ENCODE measurements at regions not wholly inside any gene's neighbourhood (a gene's known extent, or its start where the extent isn't known, plus 50 kb on each side); places are given as distances from the start of the nearest gene placed in this dataset.

- Histone ChIP-seq H3K27me3 (ENCODE audit: control insufficient read depth, insufficient read depth, low read length) (no peaks in the 10 kb centered on the region), H3K4me1 (ENCODE audit: control insufficient read depth, insufficient read depth, low read length) (no peaks in the 10 kb centered on the region), H3K4me3 (ENCODE audit: low read depth, low read length) (no peak overlapping the region)
Observed at GRCh38 chr9:20291201-20291600, 331.1 kb downstream of the MLLT3 start.

GRCh38 chr9:20290257-20290656 is 332.0 kb downstream of the MLLT3 start:
- no peak overlapping the region for H3K27ac ChIP-seq (ENCODE audit: low read depth, low read length)
- no peak overlapping the region for H3K4me3 ChIP-seq (ENCODE audit: low read depth, low read length)
- no peak overlapping the region for H3K9ac ChIP-seq (ENCODE audit: low read depth, low read length)
- H3K36me3 ChIP-seq (ENCODE audit: control insufficient read depth, insufficient read depth, low read length), result no peaks in the 10 kb centered on the region
- no peaks in the 10 kb centered on the region for H3K9me3 ChIP-seq (ENCODE audit: control insufficient read depth, insufficient read depth, low read length)
- H3K27me3 ChIP-seq (ENCODE audit: control insufficient read depth, insufficient read depth, low read length), result no peaks in the 10 kb centered on the region
- H3K4me1 ChIP-seq (ENCODE audit: control insufficient read depth, insufficient read depth, low read length), result no peaks in the 10 kb centered on the region

More at GRCh38 chr9:20291201-20291600, 331.1 kb downstream of the MLLT3 start:
- Histone ChIP-seq H3K9me3 (ENCODE audit: control insufficient read depth, insufficient read depth, low read length) (no peaks in the 10 kb centered on the region), H3K27ac (ENCODE audit: low read depth, low read length) (no peak overlapping the region), H3K9ac (ENCODE audit: low read depth, low read length) (no peak overlapping the region), H3K36me3 (ENCODE audit: control insufficient read depth, insufficient read depth, low read length) (no peaks in the 10 kb centered on the region)

- Histone ChIP-seq H3K27ac (ENCODE audit: low read depth, low read length) (no peak overlapping the region), H3K4me1 (ENCODE audit: control insufficient read depth, insufficient read depth, low read length) (no peaks in the 10 kb centered on the region), H3K9ac (ENCODE audit: low read depth, low read length) (no peak overlapping the region), H3K36me3 (ENCODE audit: control insufficient read depth, insufficient read depth, low read length) (no peaks in the 10 kb centered on the region), H3K9me3 (ENCODE audit: control insufficient read depth, insufficient read depth, low read length) (no peaks in the 10 kb centered on the region), H3K27me3 (ENCODE audit: control insufficient read depth, insufficient read depth, low read length) (no peaks in the 10 kb centered on the region), H3K4me3 (ENCODE audit: low read depth, low read length) (no peak overlapping the region)
Observed at GRCh38 chr9:20289423-20290010, 332.8 kb downstream of the MLLT3 start.

DNA sequence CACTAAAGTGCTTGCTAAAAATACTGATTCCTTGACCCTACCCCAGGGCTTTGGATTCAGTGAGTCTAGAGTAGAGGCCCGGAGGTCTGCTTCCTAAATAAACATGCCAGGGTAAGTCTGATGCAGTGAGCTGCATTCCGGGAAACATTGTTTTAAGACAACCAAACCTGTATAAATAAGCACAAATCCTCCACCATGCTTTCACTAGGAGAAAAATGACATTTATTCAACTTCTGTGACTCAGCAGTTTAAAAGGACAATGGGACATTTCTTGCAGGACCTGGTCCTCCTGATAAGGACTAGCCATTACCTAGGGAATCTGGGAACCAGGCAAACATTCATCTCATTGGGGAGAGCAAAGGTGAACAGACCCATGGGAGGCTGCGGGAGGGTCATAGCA is 335.3 kb downstream of the MLLT3 start:
- Histone ChIP-seq H3K4me1 (ENCODE audit: control insufficient read depth, insufficient read depth, low read length) (peaks cover 7% of the 10 kb centered on the region), H3K27me3 (ENCODE audit: control insufficient read depth, insufficient read depth, low read length) (no peaks in the 10 kb centered on the region), H3K4me3 (ENCODE audit: low read depth, low read length) (no peak overlapping the region), H3K9ac (ENCODE audit: low read depth, low read length) (no peak overlapping the region), H3K9me3 (ENCODE audit: control insufficient read depth, insufficient read depth, low read length) (no peaks in the 10 kb centered on the region), H3K27ac (ENCODE audit: low read depth, low read length) (no peak overlapping the region), H3K36me3 (ENCODE audit: control insufficient read depth, insufficient read depth, low read length) (no peaks in the 10 kb centered on the region)

DNA sequence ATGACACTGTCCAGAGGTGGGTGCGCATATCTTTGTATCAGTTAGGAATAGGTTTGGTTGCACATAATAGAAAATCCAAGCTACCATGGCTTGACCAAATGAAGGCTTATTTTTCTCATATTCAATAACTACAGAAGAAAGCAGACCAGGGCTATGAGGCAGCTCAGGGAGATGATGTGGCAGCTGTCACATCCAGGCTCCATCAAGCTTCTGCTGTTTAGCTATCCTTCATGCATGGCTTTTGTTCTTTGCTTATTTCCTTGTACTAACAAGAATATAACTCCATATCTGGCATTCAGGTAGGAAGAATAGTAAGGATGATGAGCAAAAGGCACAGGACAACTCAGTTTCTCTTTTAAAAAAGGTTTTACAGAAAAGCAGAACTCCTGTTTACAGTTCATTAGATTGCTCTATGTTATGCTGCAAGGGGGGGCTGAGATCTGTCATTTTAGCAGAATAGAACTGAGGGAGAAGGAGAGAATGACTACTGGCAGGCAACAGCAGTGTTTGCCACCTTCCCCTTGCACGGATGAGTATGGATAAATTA is 336.1 kb downstream of the MLLT3 start:
- H3K4me1 ChIP-seq (ENCODE audit: control insufficient read depth, insufficient read depth, low read length), result peaks cover 7% of the 10 kb centered on the region
- no peak overlapping the region for H3K4me3 ChIP-seq (ENCODE audit: low read depth, low read length)
- no peak overlapping the region for H3K9ac ChIP-seq (ENCODE audit: low read depth, low read length)
- no peaks in the 10 kb centered on the region for H3K27me3 ChIP-seq (ENCODE audit: control insufficient read depth, insufficient read depth, low read length)
- H3K36me3 ChIP-seq (ENCODE audit: control insufficient read depth, insufficient read depth, low read length), result no peaks in the 10 kb centered on the region
- no peak overlapping the region for H3K27ac ChIP-seq (ENCODE audit: low read depth, low read length)
- H3K9me3 ChIP-seq (ENCODE audit: control insufficient read depth, insufficient read depth, low read length), result no peaks in the 10 kb centered on the region

GRCh38 chr9:20284601-20285289 is 337.6 kb downstream of the MLLT3 start:
- H3K9me3 ChIP-seq (ENCODE audit: control insufficient read depth, insufficient read depth, low read length), result no peaks in the 10 kb centered on the region
- H3K9ac ChIP-seq (ENCODE audit: low read depth, low read length), result no peak overlapping the region
- no peak overlapping the region for H3K4me3 ChIP-seq (ENCODE audit: low read depth, low read length)
- H3K27me3 ChIP-seq (ENCODE audit: control insufficient read depth, insufficient read depth, low read length), result no peaks in the 10 kb centered on the region
- peaks cover 7% of the 10 kb centered on the region for H3K4me1 ChIP-seq (ENCODE audit: control insufficient read depth, insufficient read depth, low read length)
- H3K36me3 ChIP-seq (ENCODE audit: control insufficient read depth, insufficient read depth, low read length), result no peaks in the 10 kb centered on the region
- H3K27ac ChIP-seq (ENCODE audit: low read depth, low read length), result no peak overlapping the region

DNA sequence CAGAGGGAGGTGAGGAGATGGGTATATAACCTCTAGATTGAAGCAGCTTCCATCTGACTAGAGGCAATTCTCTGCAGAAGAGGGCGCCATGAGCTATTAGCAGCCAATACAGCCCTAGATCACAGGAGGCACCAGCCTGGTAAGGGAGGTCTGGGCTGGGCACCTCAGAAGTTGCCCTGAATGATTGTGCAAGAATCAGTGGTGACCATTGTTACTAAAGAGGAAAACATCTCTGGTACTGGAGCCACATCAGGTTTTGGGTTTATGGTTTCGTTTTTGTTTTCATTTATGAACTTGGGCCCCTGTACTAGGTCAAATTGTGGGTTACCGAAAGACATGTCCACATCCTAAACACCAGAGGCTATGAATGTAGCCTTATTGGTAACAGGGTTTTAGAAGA is 342.0 kb downstream of the MLLT3 start:
- Histone ChIP-seq H3K4me1 (ENCODE audit: control insufficient read depth, insufficient read depth, low read length) (peaks cover 7% of the 10 kb centered on the region), H3K9ac (ENCODE audit: low read depth, low read length) (no peak overlapping the region), H3K27ac (ENCODE audit: low read depth, low read length) (no peak overlapping the region), H3K9me3 (ENCODE audit: control insufficient read depth, insufficient read depth, low read length) (peaks cover 14% of the 10 kb centered on the region; the same call in 1 of the 2 replicates), H3K36me3 (ENCODE audit: control insufficient read depth, insufficient read depth, low read length) (no peaks in the 10 kb centered on the region), H3K27me3 (ENCODE audit: control insufficient read depth, insufficient read depth, low read length) (no peaks in the 10 kb centered on the region), H3K4me3 (ENCODE audit: low read depth, low read length) (no peak overlapping the region)

- H3K27me3 ChIP-seq (ENCODE audit: control insufficient read depth, insufficient read depth, low read length), result no peaks in the 10 kb centered on the region
- H3K4me3 ChIP-seq (ENCODE audit: low read depth, low read length), result no peak overlapping the region
- H3K9me3 ChIP-seq (ENCODE audit: control insufficient read depth, insufficient read depth, low read length), result peaks cover 14% of the 10 kb centered on the region; the same call in 1 of the 2 replicates
- no peaks in the 10 kb centered on the region for H3K36me3 ChIP-seq (ENCODE audit: control insufficient read depth, insufficient read depth, low read length)
- H3K9ac ChIP-seq (ENCODE audit: low read depth, low read length), result no peak overlapping the region
- no peak overlapping the region for H3K27ac ChIP-seq (ENCODE audit: low read depth, low read length)
- H3K4me1 ChIP-seq (ENCODE audit: control insufficient read depth, insufficient read depth, low read length), result no peaks in the 10 kb centered on the region
Observed at GRCh38 chr9:20276762-20277161, 345.5 kb downstream of the MLLT3 start.

- Histone ChIP-seq H3K4me3 (ENCODE audit: low read depth, low read length) (no peak overlapping the region), H3K9ac (ENCODE audit: low read depth, low read length) (no peak overlapping the region), H3K36me3 (ENCODE audit: control insufficient read depth, insufficient read depth, low read length) (no peaks in the 10 kb centered on the region), H3K9me3 (ENCODE audit: control insufficient read depth, insufficient read depth, low read length) (peaks cover 12% of the 10 kb centered on the region; the same call in 1 of the 2 replicates), H3K4me1 (ENCODE audit: control insufficient read depth, insufficient read depth, low read length) (peaks cover 6% of the 10 kb centered on the region; the same call in 1 of the 2 replicates), H3K27ac (ENCODE audit: low read depth, low read length) (no peak overlapping the region), H3K27me3 (ENCODE audit: control insufficient read depth, insufficient read depth, low read length) (no peaks in the 10 kb centered on the region)
Observed at GRCh38 chr9:20271723-20272122, 350.6 kb downstream of the MLLT3 start.

- Histone ChIP-seq H3K9ac (ENCODE audit: low read depth, low read length) (no peak overlapping the region), H3K36me3 (ENCODE audit: control insufficient read depth, insufficient read depth, low read length) (no peaks in the 10 kb centered on the region), H3K4me3 (ENCODE audit: low read depth, low read length) (no peak overlapping the region), H3K27ac (ENCODE audit: low read depth, low read length) (no peak overlapping the region), H3K4me1 (ENCODE audit: control insufficient read depth, insufficient read depth, low read length) (peaks cover 6% of the 10 kb centered on the region; the same call in 1 of the 2 replicates), H3K27me3 (ENCODE audit: control insufficient read depth, insufficient read depth, low read length) (no peaks in the 10 kb centered on the region), H3K9me3 (ENCODE audit: control insufficient read depth, insufficient read depth, low read length) (peaks cover 5% of the 10 kb centered on the region; the same call in 1 of the 2 replicates)
Observed at GRCh38 chr9:20271096-20271495, 351.2 kb downstream of the MLLT3 start.

DNA sequence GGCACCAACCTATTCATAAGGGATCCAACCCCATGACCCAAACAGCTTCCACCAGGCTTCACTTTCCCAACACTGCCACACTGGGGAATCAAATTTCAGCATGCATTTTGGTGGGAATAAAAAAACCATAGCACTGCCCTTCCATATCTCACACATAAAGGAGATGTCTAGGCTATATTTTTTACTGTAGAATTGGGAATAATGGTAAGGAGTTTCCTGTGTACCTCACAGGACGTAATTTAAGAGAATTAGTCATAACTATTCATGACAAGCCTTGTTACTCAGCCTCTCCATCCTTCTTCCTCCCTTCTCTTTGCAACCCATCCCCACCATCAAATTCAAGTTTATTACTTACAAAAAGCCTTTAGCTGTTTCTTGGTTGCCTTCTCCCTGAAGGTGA is 352.1 kb downstream of the MLLT3 start:
- no peak overlapping the region for H3K9ac ChIP-seq (ENCODE audit: low read depth, low read length)
- H3K36me3 ChIP-seq (ENCODE audit: control insufficient read depth, insufficient read depth, low read length), result no peaks in the 10 kb centered on the region
- H3K9me3 ChIP-seq (ENCODE audit: control insufficient read depth, insufficient read depth, low read length), result peaks cover under 1% of the 10 kb centered on the region; the same call in 1 of the 2 replicates
- H3K4me1 ChIP-seq (ENCODE audit: control insufficient read depth, insufficient read depth, low read length), result peaks cover 6% of the 10 kb centered on the region; the same call in 1 of the 2 replicates
- no peak overlapping the region for H3K4me3 ChIP-seq (ENCODE audit: low read depth, low read length)
- H3K27ac ChIP-seq (ENCODE audit: low read depth, low read length), result no peak overlapping the region
- no peaks in the 10 kb centered on the region for H3K27me3 ChIP-seq (ENCODE audit: control insufficient read depth, insufficient read depth, low read length)
